ENCODE measurements at regions not wholly inside any gene's neighbourhood (a gene's known extent, or its start where the extent isn't known, plus 50 kb on each side); places are given as distances from the start of the nearest gene placed in this dataset.

DNA sequence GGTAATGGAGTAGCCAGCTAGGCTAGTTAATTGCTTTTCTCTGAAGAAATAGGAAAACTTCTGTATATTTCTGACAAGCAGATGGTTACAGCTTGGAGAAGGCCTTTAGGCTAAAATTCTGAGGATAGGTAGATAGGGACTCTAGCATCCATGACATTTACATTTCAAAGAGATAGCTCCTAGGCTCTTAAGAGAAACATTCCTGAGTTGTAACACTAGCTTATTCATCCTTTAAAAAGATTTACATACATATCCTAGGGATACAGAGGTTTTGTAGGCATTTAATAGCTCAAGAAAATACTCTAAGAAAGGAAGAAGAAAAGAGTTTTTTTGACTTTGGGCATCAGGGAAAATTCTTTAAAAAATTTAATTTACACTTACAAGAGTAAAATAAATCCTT, 130.9 kb upstream of the CCDC179 start:
- Histone ChIP-seq H3K9me3 (peaks cover 7% of the 10 kb centered on the region), H3K27ac (no peak overlapping the region), H3K27me3 (no peaks in the 10 kb centered on the region), H3K4me1 (no peaks in the 10 kb centered on the region), H3K36me3 (no peaks in the 10 kb centered on the region), H3K4me3 (no peak overlapping the region)
- TF ChIP-seq POLR2A (IDR thresholded peaks at IDR 0.05): no peak
- TF ChIP-seq POLR2AphosphoS5 (IDR thresholded peaks at IDR 0.05): no peak
- TF ChIP-seq EP300 (IDR thresholded peaks at IDR 0.05): no peak
- TF ChIP-seq, protein P1, sequence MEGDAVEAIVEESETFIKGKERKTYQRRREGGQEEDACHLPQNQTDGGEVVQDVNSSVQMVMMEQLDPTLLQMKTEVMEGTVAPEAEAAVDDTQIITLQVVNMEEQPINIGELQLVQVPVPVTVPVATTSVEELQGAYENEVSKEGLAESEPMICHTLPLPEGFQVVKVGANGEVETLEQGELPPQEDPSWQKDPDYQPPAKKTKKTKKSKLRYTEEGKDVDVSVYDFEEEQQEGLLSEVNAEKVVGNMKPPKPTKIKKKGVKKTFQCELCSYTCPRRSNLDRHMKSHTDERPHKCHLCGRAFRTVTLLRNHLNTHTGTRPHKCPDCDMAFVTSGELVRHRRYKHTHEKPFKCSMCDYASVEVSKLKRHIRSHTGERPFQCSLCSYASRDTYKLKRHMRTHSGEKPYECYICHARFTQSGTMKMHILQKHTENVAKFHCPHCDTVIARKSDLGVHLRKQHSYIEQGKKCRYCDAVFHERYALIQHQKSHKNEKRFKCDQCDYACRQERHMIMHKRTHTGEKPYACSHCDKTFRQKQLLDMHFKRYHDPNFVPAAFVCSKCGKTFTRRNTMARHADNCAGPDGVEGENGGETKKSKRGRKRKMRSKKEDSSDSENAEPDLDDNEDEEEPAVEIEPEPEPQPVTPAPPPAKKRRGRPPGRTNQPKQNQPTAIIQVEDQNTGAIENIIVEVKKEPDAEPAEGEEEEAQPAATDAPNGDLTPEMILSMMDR (IDR thresholded peaks at IDR 0.05): no peak
- DNase-seq (ENCODE audit: low spot score in 2 of 2): no peak

DNA sequence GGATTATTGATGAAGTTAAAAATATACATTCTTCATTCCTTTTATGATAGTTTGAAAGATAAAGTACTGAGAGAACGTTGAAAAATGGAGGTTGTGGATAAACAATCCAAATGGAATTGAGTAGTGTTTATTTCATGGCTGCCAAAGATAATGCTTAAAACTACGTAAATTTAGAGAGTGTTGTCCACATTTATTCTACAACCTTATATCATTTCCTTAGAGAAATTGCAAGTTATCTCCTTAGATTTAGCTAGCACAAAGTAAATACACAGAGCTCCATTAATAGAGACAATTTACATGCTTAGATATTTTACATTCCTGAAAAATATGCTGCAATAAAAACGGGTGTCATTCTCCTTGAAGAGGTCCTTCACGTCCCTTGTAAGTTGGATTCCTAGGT, 146.5 kb upstream of the CCDC179 start:
- H3K36me3 ChIP-seq: no peaks in the 10 kb centered on the region
- no peak overlapping the region for H3K4me3 ChIP-seq
- H3K27me3 ChIP-seq: no peaks in the 10 kb centered on the region
- TF ChIP-seq POLR2A (IDR thresholded peaks at IDR 0.05) (no peak), POLR2AphosphoS5 (IDR thresholded peaks at IDR 0.05) (no peak), EP300 (IDR thresholded peaks at IDR 0.05) (no peak)
- TF ChIP-seq, protein P1 (IDR thresholded peaks at IDR 0.05): no peak
- H3K9me3 ChIP-seq: peaks cover 18% of the 10 kb centered on the region
- no peak overlapping the region for H3K27ac ChIP-seq
- no peaks in the 10 kb centered on the region for H3K4me1 ChIP-seq
- DNase-seq (ENCODE audit: low spot score in 2 of 2): no peak
- 55% methylated on average over 4 of the region's 4 CpGs for WGBS

DNA sequence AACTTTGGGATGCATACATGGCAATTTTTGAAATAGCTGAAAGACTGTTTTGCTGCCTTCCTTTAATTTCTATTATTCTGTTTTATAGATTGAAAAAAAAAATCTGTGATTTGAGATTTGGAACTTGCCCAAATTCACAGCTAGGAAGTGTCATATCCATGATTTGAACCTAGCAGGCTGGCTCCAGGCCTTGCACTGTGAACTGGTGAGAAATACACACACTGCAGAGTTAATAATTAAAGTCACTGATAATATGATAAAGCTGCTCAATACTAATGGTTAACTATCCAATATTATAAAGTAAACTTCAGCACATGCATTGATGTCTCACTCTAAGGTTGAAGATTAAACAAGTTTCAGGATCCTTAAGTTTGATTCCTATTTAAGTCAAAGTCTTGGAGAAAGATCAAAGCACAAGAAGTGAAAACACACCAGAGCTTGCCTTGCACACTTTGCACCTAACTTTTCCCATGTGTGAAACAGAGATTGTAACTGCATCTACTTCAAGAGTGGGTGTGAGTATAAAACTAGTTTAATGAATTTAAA, 150.6 kb upstream of the CCDC179 start:
- Histone ChIP-seq H3K9me3 (no peaks in the 10 kb centered on the region), H3K36me3 (no peaks in the 10 kb centered on the region), H3K27ac (no peak overlapping the region), H3K4me3 (no peak overlapping the region), H3K27me3 (no peaks in the 10 kb centered on the region), H3K4me1 (no peaks in the 10 kb centered on the region)
- DNase-seq (ENCODE audit: low spot score in 2 of 2): no peak
- TF ChIP-seq, protein P1 (IDR thresholded peaks at IDR 0.05): no peak
- no peak for TF ChIP-seq POLR2A (IDR thresholded peaks at IDR 0.05)
- no peak for TF ChIP-seq EP300 (IDR thresholded peaks at IDR 0.05)
- no peak for TF ChIP-seq POLR2AphosphoS5 (IDR thresholded peaks at IDR 0.05)

DNA sequence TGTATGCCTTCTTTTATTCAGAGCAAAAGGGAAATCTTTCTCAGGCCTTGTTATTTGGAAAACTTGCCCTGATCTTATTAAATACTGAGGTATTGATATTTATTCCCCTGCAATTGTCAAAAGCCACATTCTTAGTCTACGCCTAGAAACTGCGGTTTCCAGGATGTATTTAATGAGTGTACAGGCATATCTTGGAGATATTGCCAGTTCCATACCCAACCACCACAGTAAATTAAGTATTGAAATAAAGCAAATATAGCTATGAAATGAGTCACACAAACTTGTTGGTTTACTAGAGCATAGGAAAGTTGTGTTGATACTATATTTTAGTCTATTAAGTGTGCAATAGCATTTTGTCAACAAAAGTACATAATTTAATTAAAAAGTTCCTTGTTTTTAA, 152.7 kb upstream of the CCDC179 start:
- no peak for TF ChIP-seq EP300 (IDR thresholded peaks at IDR 0.05)
- TF ChIP-seq POLR2AphosphoS5 (IDR thresholded peaks at IDR 0.05): no peak
- no peak for TF ChIP-seq POLR2A (IDR thresholded peaks at IDR 0.05)
- TF ChIP-seq, protein P1 (IDR thresholded peaks at IDR 0.05): no peak
- Histone ChIP-seq H3K4me3 (no peak overlapping the region), H3K36me3 (no peaks in the 10 kb centered on the region), H3K27me3 (no peaks in the 10 kb centered on the region), H3K4me1 (no peaks in the 10 kb centered on the region), H3K9me3 (no peaks in the 10 kb centered on the region), H3K27ac (no peak overlapping the region)
- 99% methylated on average over 2 of the region's 2 CpGs for WGBS
- DNase-seq (ENCODE audit: low spot score in 2 of 2): no peak

DNA sequence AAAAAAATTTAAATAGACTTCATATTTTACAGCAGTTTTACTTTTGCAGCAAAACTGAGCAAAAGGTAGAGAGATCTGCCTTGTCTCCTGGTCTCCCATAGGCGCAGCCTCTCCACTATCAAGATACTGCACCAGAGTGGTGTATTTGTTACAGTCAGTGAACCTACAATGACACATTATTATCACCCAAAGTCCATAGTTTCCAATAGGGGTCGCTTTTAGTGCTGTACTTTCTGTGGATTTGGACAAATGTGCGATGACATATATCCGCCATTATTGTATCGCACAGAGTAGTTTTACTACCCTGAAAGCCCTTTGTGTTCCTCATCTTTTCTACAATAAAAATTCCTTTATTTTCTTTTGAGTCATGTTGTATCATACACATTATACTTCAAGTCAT, 153.2 kb upstream of the CCDC179 start:
- DNase-seq (ENCODE audit: low spot score in 2 of 2): no peak
- 91% methylated on average over 5 of the region's 5 CpGs for WGBS

More for the DNA sequence above, 153.2 kb upstream of the CCDC179 start:
- H3K36me3 ChIP-seq: no peaks in the 10 kb centered on the region
- H3K4me1 ChIP-seq: no peaks in the 10 kb centered on the region
- no peak overlapping the region for H3K4me3 ChIP-seq
- H3K27me3 ChIP-seq: no peaks in the 10 kb centered on the region
- no peaks in the 10 kb centered on the region for H3K9me3 ChIP-seq
- no peak overlapping the region for H3K27ac ChIP-seq
- TF ChIP-seq, protein P1 (IDR thresholded peaks at IDR 0.05): no peak

All from suprapubic skin (tissue), 4 donors.